Testis (tissue), 2 donors: ENCODE measurements at regions not wholly inside any gene's neighbourhood (a gene's known extent, or its start where the extent isn't known, plus 50 kb on each side); places are given as distances from the start of the nearest gene placed in this dataset.

Experiments
- DNase-seq: peaks from one replicate; pipeline ENCODE4 v3.0.0-alpha.2; 2019
- H3K27ac ChIP-seq, 2 donors: fragments of 200-600 bp; sonication (generic); one replicate each; pipeline ENCODE4 v1.5.1; 2019
- H3K27me3 ChIP-seq: fragments of 200-600 bp; sonication (generic); one replicate; pipeline ENCODE4 v1.5.1; 2019
- H3K36me3 ChIP-seq: fragments of 200-600 bp; sonication (generic); one replicate; pipeline ENCODE4 v1.5.1; 2017; ENCODE audit warnings: low read depth; ENCODE audit errors: missing control alignments
- H3K4me1 ChIP-seq: fragments of 200-600 bp; sonication (generic); one replicate; pipeline ENCODE4 v1.5.1; 2019
- H3K4me3 ChIP-seq, 2 donors: fragments of 200-600 bp; sonication (generic); one replicate each; pipeline ENCODE4 v1.5.1; 2017 to 2019
- H3K9me3 ChIP-seq: fragments of 200-600 bp; sonication (generic); one replicate; pipeline ENCODE4 v1.5.1; 2017
- CTCF ChIP-seq, 3 experiments: fragments of 450-650 bp in 2 of 3; fragments of 200-600 bp in 1 of 3; sonication (generic) in 1 of 3; IDR thresholded peaks; one replicate each; pipeline ENCODE4 v1.5.1; 2016 to 2019; ENCODE audit warnings: antibody characterized with exemption in 3 of 3, mild to moderate bottlenecking in 2 of 3, moderate library complexity in 1 of 3
- POLR2A ChIP-seq: fragments of 450-650 bp; IDR thresholded peaks from one replicate; pipeline ENCODE4 v1.6.1; 2017; ENCODE audit warnings: antibody characterized with exemption, mild to moderate bottlenecking, moderate library complexity
- WGBS, 2 donors: methylation state at CpG; one replicate each; pipeline ENCODE4 v1.1.5; 2018; 5-methylcytosine and 5-hydroxymethylcytosine counted together
- intact Hi-C: fragments of 100-400 bp; cut with DNase I; formaldehyde crosslinking; loops from one replicate; pipeline ENCODE4 v1.15.1; 2023; ENCODE audit warnings: low total_unique reads

DNA sequence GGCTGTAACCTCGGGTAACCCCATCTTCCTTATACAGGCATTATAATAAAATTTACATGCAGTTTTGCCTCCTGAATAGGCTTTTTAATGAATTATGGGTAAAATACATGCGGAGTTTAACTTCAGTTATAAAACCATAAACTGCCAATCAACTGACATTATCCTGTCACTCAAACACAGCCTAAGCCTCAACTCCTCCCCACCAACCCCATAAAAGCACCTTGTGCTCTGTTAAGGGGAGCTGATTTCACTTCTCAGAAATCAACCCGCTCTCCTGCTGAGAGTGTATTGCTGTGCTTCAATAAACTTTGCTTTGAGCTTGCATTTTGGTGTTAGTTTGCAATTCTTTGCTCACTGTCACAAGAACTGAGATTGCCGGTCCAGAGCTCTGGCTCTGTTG lies 1812.2 kb downstream of the BRINP3 start:
- no peak for DNase-seq
- TF ChIP-seq POLR2A (no peak), CTCF (IDR thresholded peaks at IDR 0.05) (no peak)
- Histone ChIP-seq H3K27ac (no peak overlapping the region), H3K27me3 (no peaks in the 10 kb centered on the region), H3K9me3 (no peaks in the 10 kb centered on the region), H3K36me3 (no peaks in the 10 kb centered on the region), H3K4me3 (no peak overlapping the region), H3K4me1 (no peaks in the 10 kb centered on the region)
- intact Hi-C loops: no loop called here
- WGBS, 2 donors: 69 to 78% methylated on average over 4 of the region's 4 CpGs

DNA sequence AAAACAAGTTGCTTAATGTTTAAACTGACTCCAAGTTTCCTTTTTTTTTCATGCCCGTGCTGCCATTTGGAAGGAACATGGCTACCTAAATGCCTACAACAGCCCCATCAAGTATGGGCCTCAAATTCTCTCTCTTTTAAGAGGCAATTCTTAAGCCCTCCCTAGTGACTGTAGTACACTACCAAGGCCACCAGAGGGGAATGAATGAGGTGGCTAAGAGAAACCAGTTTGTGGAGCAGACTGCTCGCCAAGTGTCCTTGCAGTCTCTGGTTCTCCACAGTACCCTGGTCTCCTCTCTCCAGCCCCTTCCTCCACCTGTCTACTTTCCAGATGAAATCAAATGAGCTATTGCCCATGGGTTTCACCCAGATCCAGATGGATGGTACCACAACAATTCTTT lies 1809.6 kb downstream of the BRINP3 start:
- Histone ChIP-seq H3K27ac (no peak overlapping the region), H3K9me3 (no peaks in the 10 kb centered on the region), H3K27me3 (no peaks in the 10 kb centered on the region), H3K4me1 (no peaks in the 10 kb centered on the region), H3K36me3 (no peaks in the 10 kb centered on the region), H3K4me3 (no peak overlapping the region)
- intact Hi-C loops: no loop called here
- 96 to 98% methylated on average over 2 of the region's 2 CpGs for WGBS, 2 donors
- TF ChIP-seq CTCF (IDR thresholded peaks at IDR 0.05) (no peak), POLR2A (no peak)
- DNase-seq: no peak

GRCh38 chr1:188669728-188670382 lies 1807.8 kb downstream of the BRINP3 start:
- intact Hi-C loops: no loop called here
- no peak overlapping the region for H3K27ac ChIP-seq
- DNase-seq: no peak
- WGBS, 2 donors: 54 to 65% methylated on average over 3 of the region's 3 CpGs
- no peaks in the 10 kb centered on the region for H3K9me3 ChIP-seq
- no peak overlapping the region for H3K4me3 ChIP-seq
- TF ChIP-seq POLR2A (no peak), CTCF (IDR thresholded peaks at IDR 0.05) (no peak)
- H3K27me3 ChIP-seq: no peaks in the 10 kb centered on the region
- H3K36me3 ChIP-seq: no peaks in the 10 kb centered on the region
- no peaks in the 10 kb centered on the region for H3K4me1 ChIP-seq

DNA sequence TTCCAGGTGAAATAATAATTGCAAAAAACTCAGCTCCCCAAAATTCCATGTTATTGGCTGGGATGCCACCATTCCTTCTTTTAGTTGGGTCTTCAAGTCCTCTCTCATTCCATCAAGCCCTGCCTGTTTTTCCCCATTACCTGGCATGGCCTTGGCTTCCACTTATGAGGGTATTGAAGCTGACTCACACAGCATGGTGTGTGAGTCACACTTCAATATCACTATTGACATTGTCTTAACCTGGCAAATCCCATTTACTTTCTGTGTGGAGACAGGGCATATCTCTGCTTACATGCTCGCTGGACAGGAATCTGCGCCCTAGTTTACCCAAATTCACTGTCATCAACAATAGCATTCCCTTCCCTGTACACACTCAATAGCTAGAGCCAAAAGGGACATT lies 1806.8 kb downstream of the BRINP3 start:
- H3K9me3 ChIP-seq: no peaks in the 10 kb centered on the region
- no peaks in the 10 kb centered on the region for H3K36me3 ChIP-seq
- no peak overlapping the region for H3K27ac ChIP-seq
- 96 to 98% methylated on average over 2 of the region's 2 CpGs for WGBS, 2 donors
- no peaks in the 10 kb centered on the region for H3K27me3 ChIP-seq
- intact Hi-C loops: no loop called here
- DNase-seq: no peak
- no peak overlapping the region for H3K4me3 ChIP-seq
- no peak for TF ChIP-seq CTCF (IDR thresholded peaks at IDR 0.05)
- no peak for TF ChIP-seq POLR2A
- no peaks in the 10 kb centered on the region for H3K4me1 ChIP-seq

DNA sequence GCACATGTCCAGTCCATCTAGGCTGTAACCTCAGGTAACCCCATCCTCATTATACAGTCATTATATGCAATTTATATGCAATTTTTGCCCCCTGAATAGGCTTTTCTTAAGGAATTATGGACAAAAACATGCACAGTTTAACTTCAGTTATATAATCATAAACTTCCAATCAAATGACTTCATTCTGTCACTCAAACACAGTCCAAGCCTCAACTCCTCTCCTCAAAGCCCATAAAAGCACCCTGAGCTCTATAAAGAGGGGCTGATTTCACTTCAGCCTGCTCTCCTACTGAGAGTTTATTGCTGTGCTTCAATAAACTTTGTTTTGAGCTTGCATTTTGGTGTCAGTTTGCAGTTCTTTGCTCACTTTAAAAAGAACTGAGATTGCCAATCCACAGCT lies 1805.5 kb downstream of the BRINP3 start:
- Histone ChIP-seq H3K27ac (no peak overlapping the region), H3K36me3 (no peaks in the 10 kb centered on the region), H3K9me3 (no peaks in the 10 kb centered on the region), H3K4me1 (no peaks in the 10 kb centered on the region), H3K27me3 (no peaks in the 10 kb centered on the region), H3K4me3 (no peak overlapping the region)
- TF ChIP-seq CTCF (IDR thresholded peaks at IDR 0.05) (no peak), POLR2A (no peak)
- DNase-seq: no peak
- intact Hi-C loops: no loop called here
